ENCODE measurements at regions not wholly inside any gene's neighbourhood (a gene's known extent, or its start where the extent isn't known, plus 50 kb on each side); places are given as distances from the start of the nearest gene placed in this dataset.

GRCh38 chr18:55781481-55781957 is 193.5 kb upstream of the TCF4 start:
- Histone ChIP-seq H3K27me3 (ENCODE audit: control insufficient read depth, insufficient read depth, low read length) (no peaks in the 10 kb centered on the region), H3K4me3 (ENCODE audit: low read depth, low read length) (no peak overlapping the region), H3K36me3 (ENCODE audit: control insufficient read depth, insufficient read depth, low read length) (no peaks in the 10 kb centered on the region)
- FAIRE-seq (peak; percentile 70), DNase-seq (ENCODE audit: low read depth) (peak; percentile 82)
- TF ChIP-seq, protein P1, sequence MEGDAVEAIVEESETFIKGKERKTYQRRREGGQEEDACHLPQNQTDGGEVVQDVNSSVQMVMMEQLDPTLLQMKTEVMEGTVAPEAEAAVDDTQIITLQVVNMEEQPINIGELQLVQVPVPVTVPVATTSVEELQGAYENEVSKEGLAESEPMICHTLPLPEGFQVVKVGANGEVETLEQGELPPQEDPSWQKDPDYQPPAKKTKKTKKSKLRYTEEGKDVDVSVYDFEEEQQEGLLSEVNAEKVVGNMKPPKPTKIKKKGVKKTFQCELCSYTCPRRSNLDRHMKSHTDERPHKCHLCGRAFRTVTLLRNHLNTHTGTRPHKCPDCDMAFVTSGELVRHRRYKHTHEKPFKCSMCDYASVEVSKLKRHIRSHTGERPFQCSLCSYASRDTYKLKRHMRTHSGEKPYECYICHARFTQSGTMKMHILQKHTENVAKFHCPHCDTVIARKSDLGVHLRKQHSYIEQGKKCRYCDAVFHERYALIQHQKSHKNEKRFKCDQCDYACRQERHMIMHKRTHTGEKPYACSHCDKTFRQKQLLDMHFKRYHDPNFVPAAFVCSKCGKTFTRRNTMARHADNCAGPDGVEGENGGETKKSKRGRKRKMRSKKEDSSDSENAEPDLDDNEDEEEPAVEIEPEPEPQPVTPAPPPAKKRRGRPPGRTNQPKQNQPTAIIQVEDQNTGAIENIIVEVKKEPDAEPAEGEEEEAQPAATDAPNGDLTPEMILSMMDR (IDR thresholded peaks at IDR 0.05; ENCODE audit: insufficient read depth, low read length, severe bottlenecking) = peak; percentile 77

DNA sequence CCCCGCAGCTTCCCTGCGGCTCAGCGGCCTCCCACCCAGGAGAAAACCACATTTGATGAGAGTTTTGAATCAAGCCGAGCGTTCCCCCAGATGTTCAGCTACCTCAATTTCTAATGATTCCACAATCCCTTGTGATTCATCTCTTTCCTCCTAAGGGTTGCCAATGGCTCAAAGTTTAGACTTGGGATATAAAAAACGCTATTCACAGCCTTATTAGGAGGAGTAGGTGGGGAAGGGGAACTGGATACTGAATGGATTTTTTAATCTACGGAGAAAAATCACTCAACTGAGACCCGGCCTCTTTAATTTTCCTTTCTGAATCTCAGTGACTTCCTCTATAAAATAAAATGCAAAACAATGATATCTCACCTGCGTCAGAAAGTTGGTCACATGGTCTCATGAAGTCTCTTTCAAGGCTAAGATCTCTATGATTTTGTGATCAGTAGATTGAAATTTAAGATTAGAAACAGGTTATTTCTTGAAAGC is 192.6 kb upstream of the TCF4 start:
- Histone ChIP-seq H3K36me3 (ENCODE audit: control insufficient read depth, insufficient read depth, low read length) (no peaks in the 10 kb centered on the region), H3K4me3 (ENCODE audit: low read depth, low read length) (peak overlapping the region; percentile 71), H3K27me3 (ENCODE audit: control insufficient read depth, insufficient read depth, low read length) (no peaks in the 10 kb centered on the region)
- DNase-seq (ENCODE audit: low read depth) (peak; percentile 47), FAIRE-seq (no peak)
- TF ChIP-seq, protein P1 (IDR thresholded peaks at IDR 0.05; ENCODE audit: insufficient read depth, low read length, severe bottlenecking) = no peak

DNA sequence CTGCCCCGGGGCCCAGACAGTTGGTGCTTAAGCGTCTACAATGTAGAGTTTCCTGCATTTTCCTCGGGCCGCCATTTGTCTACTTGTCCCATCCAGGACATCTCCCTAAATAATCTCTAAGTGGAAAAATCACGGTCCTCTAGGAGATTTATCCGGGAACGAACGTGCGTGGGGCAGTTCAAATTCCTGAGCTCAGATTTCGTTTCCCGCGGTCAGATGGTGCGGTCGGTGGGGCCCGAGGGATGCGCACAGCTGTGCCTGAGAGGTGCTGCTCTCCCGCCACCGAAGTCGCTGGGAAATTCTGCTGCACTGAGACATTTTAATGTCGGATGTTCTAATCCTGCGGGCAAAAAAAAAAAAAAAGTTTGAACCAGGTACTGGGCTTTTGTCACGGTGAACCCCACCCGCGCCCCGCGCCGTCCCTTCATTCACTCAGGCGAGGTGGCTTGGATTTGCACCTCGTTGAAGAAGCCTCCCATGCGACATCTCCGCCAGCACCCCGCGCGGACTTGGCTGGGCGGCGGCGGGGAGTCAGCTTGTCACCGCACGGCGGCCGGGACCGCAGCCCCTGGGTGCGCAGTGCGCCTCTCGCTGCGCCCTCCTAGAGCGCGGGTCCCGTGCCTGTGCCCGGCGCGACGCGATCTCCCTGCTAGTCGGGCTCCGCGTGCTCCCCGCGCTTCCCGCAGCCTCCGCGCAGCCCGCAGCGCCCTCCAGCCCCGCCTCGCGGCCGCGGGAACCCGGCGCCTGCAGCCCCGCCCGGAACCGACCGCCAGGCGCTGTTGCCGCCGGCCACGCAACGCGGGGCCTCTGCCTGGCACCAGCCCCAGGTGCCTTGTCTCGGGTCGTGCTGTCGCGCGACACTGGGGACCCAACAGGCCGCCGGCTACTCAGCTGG is 191.9 kb upstream of the TCF4 start:
- DNase-seq (ENCODE audit: low read depth) (no peak), FAIRE-seq (no peak)
- Histone ChIP-seq H3K36me3 (ENCODE audit: control insufficient read depth, insufficient read depth, low read length) (no peaks in the 10 kb centered on the region), H3K27me3 (ENCODE audit: control insufficient read depth, insufficient read depth, low read length) (no peaks in the 10 kb centered on the region), H3K4me3 (ENCODE audit: low read depth, low read length) (peak overlapping the region; percentile 71)
- TF ChIP-seq, protein P1 (IDR thresholded peaks at IDR 0.05; ENCODE audit: insufficient read depth, low read length, severe bottlenecking) = peak; percentile 35

GRCh38 chr18:55778788-55779690 is 191.0 kb upstream of the TCF4 start:
- Histone ChIP-seq H3K27me3 (ENCODE audit: control insufficient read depth, insufficient read depth, low read length) (no peaks in the 10 kb centered on the region), H3K36me3 (ENCODE audit: control insufficient read depth, insufficient read depth, low read length) (no peaks in the 10 kb centered on the region), H3K4me3 (ENCODE audit: low read depth, low read length) (peak overlapping the region; percentile 71)
- DNase-seq (ENCODE audit: low read depth) = peak; percentile 86
- FAIRE-seq = no peak
- TF ChIP-seq, protein P1 (IDR thresholded peaks at IDR 0.05; ENCODE audit: insufficient read depth, low read length, severe bottlenecking) = no peak

- no peak for FAIRE-seq
- DNase-seq (ENCODE audit: low read depth) = no peak
- Histone ChIP-seq H3K4me3 (ENCODE audit: low read depth, low read length) (no peak overlapping the region), H3K36me3 (ENCODE audit: control insufficient read depth, insufficient read depth, low read length) (no peaks in the 10 kb centered on the region), H3K27me3 (ENCODE audit: control insufficient read depth, insufficient read depth, low read length) (no peaks in the 10 kb centered on the region)
- TF ChIP-seq, protein P1 (IDR thresholded peaks at IDR 0.05; ENCODE audit: insufficient read depth, low read length, severe bottlenecking) = no peak
Observed at GRCh38 chr18:55777666-55778304, 189.8 kb upstream of the TCF4 start.

All from bronchial epithelial cell (primary cell).